ENCODE measurements at regions not wholly inside any gene's neighbourhood (a gene's known extent, or its start where the extent isn't known, plus 50 kb on each side); places are given as distances from the start of the nearest gene placed in this dataset.
"Not testable (repeated sequence)": the region's sequence is repeated elsewhere in the genome, so short reads cannot be mapped to it uniquely, and the experiment has no call there.

DNA sequence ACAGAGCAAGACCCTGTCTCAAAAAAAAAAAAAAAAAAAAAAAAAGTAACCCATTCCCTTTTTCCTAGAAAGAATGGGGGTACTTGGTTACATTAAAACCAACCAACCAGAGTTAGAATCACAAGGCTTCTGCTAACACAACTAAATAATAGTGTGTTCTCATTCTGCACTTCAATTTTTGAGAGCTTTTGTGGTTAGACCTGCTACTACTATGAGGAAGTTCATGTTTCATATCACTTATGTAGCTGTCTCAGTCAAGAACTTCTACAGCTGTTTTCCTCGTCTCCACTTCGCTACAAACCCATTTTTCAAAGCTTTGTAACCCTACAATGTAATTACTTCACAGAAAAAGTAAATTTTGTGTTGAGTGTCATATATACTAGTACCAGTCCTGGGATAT is 58.3 kb downstream of the PDHA2 start:
- no peak for DNase-seq (ENCODE audit: low read depth, low spot score)

DNA sequence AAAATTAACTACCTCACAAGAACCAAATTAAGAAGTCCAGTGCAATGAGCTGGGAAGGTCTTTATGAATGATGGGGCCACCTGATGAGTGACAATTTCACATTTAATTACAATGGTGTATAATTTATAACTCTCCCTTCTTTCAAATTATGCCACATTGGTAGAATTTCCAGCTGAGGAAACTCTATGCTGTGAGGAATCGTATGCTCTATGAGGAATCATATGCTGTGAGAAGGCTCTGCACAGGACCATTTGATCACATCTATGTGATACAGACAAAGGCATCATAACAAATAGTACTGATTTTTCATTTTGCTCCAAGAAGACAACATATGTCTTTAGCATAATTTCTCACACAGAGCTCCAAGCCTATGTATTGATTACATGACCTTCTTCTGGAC is 69.3 kb downstream of the PDHA2 start:
- DNase-seq (ENCODE audit: low read depth, low spot score): no peak

DNA sequence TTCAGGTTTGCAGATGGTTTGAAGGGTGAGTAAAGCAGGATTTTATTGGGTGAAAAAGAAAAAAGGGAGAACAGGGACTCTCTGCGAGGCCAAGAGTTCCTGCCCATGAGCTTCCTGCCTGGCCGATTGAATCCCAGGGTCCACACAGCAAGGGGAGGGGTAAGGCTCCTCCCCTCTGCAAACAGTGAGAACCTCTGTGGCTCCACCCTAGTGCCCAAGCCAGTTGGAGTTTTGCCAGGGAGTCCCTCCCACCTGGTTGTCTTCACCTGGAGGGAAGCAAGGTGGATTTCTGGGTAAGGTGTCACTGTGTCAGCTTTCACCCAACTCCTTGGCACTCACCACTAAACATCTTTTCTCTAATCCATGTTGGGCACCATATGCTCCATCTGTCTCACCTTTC is 70.9 kb downstream of the PDHA2 start:
- DNase-seq (ENCODE audit: low read depth, low spot score): no peak

DNA sequence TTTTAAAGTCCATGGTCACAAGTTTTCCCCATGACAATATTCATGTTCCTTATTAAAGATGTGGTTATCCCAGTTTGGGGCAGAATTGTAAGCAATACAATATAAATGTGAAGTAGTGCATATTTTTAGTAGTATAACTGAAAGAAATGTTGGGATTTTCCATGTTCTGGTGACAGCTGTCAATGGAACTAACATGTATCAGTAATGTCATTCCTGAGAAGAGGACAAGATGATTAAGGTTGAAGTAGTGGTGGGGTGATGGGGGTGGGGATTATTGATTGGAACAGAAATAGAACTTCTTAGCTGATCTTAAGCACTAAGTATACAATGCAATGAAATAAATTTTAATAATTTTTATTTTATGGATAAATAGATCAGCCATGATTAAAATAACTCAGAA is 81.6 kb downstream of the PDHA2 start:
- DNase-seq (ENCODE audit: low read depth, low spot score): no peak

DNA sequence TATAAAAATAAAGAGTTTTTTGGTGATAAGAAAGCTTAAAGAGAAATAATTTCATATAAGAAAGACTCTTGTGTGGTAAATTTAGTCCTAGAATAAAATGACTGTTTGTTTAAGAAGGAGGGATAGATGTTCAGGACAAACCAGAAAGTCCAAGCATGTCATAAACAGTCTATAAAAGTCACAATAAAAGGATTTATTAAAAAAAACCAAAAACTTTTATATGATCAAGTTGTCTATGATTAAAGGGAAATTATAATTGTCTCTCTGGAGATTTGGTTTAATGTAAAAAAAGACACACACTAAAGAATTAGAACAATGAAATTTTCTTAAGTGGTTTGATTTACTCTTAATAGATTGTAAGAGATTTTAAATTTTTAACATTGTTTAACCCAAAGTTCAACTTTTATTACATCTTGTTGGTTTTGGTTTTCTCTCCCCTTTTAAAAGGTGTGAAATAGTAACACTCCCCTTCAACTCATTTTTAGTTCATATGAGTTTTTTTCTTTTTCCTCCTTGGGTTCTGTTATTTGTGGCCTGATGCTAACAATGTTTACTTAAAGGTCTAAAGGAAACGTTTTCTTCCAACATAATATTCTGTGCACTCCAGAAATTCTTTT is 89.7 kb downstream of the PDHA2 start:
- peak; percentile 4 for DNase-seq (ENCODE audit: low read depth, low spot score)

DNA sequence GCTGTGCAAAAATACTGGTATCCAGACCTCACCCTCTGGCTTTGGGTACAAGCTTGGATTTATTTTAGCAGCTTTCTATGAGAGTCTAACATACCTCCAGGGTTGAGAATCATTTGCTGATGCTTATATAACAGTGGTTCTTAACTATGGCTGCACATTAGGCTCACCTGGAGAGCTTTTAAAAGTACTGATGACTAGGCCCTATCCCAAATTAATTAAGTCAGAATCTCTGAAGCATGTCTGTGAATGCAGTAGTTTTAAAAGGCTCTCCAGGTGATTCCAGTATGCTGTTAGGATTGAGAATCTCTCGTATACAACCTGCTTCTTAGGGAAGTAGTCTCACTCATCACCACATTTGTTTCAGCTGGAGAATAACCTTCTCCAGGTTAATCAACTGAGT is 99.2 kb downstream of the PDHA2 start:
- no peak for DNase-seq (ENCODE audit: low read depth, low spot score)

DNA sequence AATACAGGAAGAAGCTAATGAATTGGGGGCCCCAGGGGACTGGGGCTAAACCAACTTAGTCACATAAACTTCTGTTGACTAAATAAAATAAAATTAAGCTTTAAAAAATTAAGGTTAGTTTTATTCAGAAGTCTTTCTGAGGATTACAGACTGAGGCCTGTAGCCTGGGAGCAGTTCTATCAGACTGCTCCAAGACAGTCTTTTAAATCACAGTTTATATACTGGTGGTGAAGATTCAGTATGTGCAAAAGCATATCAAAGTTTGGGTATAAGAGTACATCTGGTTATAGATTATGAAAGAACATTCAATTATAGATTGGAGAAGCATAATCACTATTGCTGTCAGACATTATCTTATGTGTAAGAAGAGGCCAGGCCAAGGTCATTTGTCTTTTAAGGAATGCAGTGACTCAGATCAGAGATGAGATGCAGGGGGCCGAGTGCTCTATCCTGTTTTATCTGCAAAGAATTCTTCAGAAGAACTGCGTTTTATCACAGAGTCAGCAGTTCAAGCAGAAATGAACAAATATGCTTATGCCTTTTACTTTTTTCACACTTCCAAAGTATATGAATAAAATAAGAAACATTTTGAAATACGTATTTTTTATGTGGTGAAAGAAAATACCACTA is 109.4 kb downstream of the PDHA2 start:
- DNase-seq (ENCODE audit: low read depth, low spot score): no peak

DNA sequence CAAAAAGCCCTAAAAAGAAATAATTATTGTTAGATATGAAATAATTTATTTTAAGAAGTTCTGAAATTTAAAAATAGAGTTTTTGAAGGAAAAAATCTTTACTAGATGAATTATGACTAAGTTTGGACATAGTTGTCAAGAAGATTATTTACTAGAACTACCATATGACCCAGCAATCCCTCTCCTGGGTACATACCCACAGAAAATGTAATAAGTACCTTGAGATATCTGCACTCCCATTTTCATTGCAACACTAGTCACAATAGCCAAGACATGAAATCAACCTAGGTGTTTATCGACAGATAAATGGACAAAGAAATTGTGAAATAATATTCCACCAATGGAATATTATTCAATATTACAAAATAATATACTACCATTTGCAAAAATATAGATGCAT is 109.9 kb downstream of the PDHA2 start:
- no peak for DNase-seq (ENCODE audit: low read depth, low spot score)

DNA sequence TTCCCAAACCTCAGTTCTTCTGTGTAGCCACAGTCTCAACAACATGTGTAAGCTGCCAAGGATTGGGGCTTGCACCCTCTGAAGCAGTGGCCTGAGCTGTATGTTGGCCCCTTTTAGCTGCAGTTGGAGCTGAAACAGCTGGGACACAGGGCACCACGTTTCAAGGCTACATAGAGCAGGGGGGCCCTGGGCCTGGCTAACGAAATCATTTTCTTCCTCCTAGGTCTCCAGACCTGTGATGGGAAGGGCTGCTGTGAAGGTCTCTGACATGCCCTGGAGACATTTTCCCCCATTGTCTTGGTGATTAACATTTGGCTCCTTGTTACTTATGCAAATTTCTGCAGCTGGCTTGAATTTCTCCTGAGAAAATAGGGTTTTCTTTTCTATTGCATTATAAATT is 112.6 kb downstream of the PDHA2 start:
- DNase-seq (ENCODE audit: low read depth, low spot score): not testable (repeated sequence)

DNA sequence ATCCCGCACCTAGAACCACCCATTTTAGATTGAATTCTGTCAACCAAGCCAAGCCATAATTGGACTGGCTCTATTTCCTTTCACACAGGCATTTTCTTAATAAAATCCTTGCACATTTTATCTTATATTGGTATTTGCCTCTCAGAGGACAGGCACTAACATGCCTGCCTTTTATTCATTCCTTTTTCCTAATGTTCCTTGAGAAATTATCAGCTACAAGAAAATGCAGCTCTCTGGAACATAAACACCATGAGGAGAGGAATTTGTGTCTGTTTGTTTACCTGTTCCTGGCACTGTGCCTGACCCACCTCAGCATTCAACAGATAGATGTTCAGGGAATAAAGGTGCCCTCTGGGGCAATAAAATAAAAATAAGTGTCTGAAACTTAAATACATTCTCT is 116.2 kb downstream of the PDHA2 start:
- DNase-seq (ENCODE audit: low read depth, low spot score): no peak

DNA sequence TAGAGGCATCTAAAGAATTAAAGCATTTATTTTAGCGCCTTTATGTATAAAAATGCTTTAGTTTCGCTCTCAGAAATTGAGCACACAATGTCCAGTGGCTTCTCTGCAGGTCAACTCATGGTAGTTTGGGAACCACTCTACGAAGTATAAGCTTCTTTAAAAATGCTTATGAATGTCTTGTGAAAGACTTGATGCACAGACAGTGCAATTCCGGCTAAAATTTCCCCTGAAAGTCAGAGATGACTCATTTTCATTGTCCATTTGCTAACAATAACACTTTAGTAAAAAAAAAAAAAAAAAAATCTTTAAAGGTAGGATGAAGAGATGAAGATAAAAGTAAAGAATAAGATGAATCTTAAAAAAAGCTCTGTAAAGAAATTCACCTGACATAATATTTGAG is 117.2 kb downstream of the PDHA2 start:
- no peak for DNase-seq (ENCODE audit: low read depth, low spot score)

DNA sequence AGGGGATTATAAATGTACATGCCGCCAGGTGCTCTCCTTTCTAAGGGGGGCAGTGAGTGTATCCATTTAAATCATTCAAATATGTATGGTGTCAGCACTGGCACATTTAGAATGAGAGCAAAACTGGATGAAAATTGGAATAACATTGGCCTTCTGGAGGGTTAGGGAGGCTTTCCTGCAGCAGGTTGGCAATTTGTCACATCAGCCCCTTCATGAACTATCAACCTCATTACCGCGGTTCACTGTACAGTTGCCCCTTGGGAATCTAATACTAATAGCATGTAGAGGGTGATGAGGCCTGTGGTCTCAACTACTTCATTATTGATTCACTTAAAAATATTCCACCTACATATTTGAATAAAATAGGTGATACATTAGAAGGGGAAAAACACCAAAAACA is 117.9 kb downstream of the PDHA2 start:
- no peak for DNase-seq (ENCODE audit: low read depth, low spot score)

DNA sequence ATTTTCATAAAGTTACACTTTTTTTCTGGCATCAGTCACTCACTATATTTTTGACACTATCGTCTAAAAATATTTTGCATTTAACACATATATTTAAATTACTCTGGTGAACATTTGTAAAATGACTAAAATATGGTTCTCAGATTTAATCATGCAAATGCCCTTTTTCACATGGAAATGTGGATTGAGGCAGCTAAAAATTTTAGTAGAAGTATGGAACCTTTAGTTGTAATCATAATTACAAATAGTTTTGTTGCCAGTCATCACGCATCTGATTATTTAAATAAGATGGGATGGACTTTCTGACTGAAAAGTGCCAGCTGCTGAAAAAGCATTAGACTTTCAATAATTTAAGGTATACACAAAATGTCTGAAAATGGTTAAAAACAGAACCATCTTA is 119.3 kb downstream of the PDHA2 start:
- DNase-seq (ENCODE audit: low read depth, low spot score): no peak

DNA sequence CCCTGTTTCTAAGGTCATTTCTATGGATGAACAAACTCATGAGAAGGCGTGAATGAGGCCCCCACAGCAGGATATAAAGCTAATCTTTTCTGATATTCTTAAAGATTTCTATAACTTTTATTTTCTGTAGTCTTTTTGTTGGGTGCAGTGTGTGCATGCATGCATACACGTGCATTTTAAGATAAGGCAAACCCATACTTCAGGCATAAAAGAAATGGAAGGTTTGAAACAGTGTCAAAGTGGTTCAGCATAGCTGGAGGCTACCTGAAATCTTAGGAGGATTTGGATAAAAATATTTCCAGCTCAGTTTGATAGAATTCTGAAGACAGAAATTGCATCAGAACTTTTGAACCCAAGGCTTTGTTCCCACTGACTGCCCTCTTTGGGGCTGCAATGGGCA is 119.7 kb downstream of the PDHA2 start:
- DNase-seq (ENCODE audit: low read depth, low spot score): no peak

DNA sequence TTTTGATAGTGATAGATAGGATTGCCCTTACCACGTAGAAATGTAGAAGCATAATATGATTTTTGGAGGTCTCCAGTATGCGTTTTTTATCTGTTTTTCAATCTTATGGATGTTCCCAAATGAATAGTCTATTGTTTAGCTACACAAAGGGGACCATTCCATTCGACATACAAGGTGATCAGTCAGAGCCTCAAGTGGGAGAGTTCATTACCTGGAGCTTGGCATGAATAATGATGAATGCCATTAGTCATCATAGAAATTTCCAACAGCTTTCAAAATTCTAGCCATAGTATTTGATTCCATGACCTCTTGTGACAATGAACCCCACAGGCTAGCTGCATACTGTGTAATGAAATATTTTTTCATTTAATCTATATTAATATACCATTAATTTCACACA is 123.6 kb downstream of the PDHA2 start:
- DNase-seq (ENCODE audit: low read depth, low spot score): no peak

DNA sequence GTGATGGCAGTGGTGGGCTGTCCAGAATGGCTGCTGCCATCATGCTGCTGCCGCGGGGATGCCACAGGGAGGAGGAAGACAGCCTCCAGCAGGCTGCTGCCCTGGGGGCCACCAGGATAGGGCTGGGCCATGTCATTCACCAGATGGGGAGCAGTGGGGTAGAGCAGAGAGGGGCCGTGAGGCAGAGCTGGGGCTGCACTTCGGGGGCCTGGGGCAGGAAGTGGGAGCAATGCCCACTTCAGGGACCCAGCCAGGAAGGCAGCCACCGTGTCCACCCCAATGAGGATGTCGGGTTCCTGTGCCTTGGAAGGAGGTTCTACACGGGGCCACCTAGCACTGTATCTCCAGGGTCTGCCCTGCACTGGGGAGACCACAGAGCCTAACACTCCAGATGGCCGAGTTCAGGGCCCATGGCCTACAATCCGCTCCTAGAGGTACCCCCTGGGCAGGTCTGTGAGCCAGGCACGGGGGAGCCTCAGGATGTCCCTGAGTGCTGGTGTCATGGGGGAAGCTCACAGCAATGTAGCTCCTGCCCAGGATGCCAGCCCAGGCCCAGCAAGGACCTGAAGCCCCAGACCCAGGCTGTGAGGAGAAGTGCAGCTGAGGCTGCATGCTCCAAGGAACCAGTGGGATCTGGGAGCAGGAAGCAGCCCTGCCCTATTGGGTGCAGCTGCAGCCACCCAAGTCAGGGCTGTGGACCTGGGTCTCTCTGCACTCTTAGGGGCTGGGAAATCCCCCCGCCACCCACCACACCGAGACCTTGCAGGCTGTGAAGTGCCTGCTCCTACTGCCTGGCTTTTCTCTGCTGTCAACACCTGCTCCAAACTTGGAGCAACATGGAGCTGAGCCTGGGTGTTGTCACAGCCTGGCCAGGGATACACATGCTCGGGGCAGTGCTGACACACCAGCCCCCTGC is 140.3 kb downstream of the PDHA2 start:
- DNase-seq (ENCODE audit: low read depth, low spot score): no peak

DNA sequence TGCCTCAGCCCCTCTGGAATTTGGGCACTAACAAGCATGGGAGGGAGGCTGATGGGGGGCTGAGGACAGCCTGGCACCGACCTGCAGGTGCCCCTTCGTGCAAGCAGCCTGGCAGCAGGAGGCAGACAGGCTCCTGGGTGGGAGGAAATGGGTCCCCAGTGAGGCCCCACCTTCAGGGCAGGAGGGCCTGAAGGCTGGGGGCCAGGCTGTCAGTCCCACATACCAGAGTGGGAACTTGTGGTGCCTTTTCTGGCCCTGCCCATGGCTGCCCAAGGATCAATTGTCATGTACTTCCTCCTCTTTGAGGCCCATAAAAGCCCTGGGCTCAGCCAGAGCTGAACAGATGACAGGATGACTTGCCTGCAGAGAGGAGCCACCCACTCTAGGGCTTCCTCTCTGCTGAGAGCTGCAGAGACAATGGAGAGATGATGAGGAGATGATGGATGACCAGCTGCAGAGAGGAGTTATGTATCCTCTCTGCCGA is 141.0 kb downstream of the PDHA2 start:
- DNase-seq (ENCODE audit: low read depth, low spot score): no peak

DNA sequence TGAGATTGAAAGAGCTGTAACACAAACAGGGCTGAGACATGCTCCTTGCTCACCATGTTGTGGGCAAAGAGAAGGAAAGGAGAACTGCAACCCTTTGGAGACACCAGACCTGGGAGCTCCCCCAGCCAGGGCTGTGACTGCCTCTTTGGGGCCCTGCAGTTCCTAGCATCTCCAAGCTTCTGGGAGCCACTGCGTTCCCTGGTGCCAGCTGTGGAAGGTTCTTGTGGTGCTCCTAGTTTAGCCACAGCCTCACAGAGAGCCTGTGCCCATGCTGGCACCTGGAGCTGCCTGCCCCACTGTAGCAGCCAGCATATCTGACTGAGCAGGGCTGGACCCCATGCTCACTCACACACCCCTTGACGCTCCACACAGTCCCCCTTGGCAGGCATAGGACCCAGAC is 141.7 kb downstream of the PDHA2 start:
- no peak for DNase-seq (ENCODE audit: low read depth, low spot score)

DNA sequence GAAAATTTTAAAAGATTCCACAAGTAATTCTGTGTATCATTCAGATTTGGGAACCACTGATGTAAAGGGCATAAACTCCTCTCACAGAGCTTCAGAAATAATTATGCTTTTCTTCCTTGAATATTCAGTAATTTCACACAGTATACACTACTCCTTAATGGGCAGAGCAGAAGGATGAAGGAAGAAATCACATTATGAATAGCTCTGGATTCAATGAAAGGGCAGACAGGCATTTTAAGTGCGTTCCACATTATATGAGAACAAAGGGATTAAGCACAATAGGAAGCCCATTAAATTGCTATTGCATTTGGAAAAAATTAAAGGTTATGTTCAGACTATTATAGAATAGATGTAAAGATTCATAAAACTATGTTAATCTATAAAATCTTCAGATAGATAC is 142.6 kb downstream of the PDHA2 start:
- no peak for DNase-seq (ENCODE audit: low read depth, low spot score)

DNA sequence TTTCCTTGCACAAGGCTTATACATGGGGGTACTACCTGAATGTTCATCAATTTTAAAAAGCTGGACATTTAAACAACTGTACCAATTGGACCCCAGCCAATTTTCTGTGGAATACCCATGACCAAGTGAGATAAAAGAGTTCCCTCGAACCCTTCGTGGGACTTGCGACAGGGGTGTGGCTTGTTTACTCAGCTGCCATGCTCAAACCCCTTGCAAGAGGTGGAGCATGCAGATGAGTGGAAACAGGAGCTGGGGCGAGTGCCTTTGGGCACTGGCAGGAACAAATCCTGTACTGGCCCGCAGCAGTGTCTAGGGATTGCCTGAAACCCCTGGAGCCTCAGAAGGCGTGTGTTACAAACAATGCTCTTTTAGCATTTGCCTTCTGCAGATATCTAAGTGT is 144.2 kb downstream of the PDHA2 start:
- DNase-seq (ENCODE audit: low read depth, low spot score): no peak

DNA sequence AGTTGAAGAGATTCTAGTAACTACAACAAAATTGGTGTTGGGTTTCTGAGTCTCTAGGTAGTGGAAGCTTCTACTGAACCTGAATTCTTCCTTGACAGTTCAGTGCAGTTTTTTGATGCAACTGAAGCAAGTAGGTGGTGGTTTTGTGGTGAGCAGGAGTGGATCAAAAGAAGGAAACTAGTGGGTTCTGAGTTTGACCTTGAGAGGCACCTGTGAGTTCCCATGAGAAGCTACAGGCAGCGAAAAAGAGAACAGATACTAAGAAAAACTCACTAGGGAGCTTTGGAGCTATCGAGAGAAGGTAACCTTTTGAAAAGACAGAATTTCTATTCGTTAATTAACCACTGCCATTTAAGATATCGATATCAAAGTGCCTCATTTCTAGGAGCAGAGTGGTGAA is 145.2 kb downstream of the PDHA2 start:
- no peak for DNase-seq (ENCODE audit: low read depth, low spot score)

DNA sequence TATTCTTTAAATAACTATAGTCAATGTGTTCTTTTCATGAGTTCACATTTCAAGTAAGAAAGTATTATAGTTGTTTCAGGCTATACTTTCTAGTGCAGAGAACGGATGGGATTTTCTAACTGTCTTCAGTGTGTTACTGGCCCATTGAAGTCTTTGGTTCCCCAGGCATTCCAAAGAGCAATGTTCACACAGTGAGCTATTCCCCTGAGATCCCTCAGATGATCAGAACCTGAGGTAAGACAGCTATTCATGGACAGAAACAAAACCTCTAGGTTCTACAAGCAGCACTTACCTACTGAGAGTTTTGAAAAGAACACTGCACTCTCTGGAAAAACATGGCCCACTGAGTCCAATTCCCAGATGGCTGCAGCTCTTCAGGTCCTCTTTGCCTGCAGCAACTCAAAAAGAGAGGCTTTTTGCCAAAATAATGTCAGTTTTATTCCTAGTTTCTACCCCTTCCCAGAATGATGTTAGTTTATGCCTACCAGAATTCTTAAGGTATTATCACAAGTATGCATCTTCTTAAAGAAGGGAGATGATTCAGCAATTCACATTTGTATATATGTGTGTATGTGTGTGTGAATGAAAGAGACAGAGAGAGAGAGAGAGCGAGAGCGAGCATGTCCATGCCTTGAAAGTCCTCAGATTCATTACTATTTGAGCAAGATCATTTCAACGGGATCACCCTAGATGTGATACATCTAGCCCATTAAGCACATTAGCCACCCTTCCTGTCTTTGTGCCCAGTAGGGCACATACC is 146.1 kb downstream of the PDHA2 start:
- no peak for DNase-seq (ENCODE audit: low read depth, low spot score)

All from astrocyte of the hippocampus (primary cell).